Ovary (tissue), 3 donors: ENCODE measurements at regions not wholly inside any gene's neighbourhood (a gene's known extent, or its start where the extent isn't known, plus 50 kb on each side); places are given as distances from the start of the nearest gene placed in this dataset.

ENCODE experiments used
- CTCF ChIP-seq, 3 donors: fragments of 450-650 bp in 2 of 3; fragments of 200-600 bp in 1 of 3; IDR thresholded peaks; one replicate each; pipeline versions ENCODE4 v1.5.1 to v1.8.0; 2016 to 2022; ENCODE audit warnings: antibody characterized with exemption in 3 of 3, mild to moderate bottlenecking in 1 of 3
- POLR2A ChIP-seq: fragments of 450-650 bp; IDR thresholded peaks from one replicate; pipeline ENCODE4 v1.6.1; 2017; ENCODE audit warnings: antibody characterized with exemption, mild to moderate bottlenecking, moderate library complexity
- donor health status: DM: no; HTN: no; CAD: no.

- TF ChIP-seq CTCF (IDR thresholded peaks at IDR 0.05): no peak
- TF ChIP-seq POLR2A: no peak
These were observed 51.2 kb upstream of the RPS23 start for GRCh38 chr5:82329393-82329792.
